Umbilical cord (tissue), 1 donor: ENCODE measurements at regions not wholly inside any gene's neighbourhood (a gene's known extent, or its start where the extent isn't known, plus 50 kb on each side); places are given as distances from the start of the nearest gene placed in this dataset.
"Not testable (repeated sequence)": the region's sequence is repeated elsewhere in the genome, so short reads cannot be mapped to it uniquely, and the experiment has no call there.

Experiments used
- DNase-seq: peaks from one replicate; pipeline ENCODE4 v3.0.0-alpha.2; 2015; ENCODE audit warnings: low spot score

DNA sequence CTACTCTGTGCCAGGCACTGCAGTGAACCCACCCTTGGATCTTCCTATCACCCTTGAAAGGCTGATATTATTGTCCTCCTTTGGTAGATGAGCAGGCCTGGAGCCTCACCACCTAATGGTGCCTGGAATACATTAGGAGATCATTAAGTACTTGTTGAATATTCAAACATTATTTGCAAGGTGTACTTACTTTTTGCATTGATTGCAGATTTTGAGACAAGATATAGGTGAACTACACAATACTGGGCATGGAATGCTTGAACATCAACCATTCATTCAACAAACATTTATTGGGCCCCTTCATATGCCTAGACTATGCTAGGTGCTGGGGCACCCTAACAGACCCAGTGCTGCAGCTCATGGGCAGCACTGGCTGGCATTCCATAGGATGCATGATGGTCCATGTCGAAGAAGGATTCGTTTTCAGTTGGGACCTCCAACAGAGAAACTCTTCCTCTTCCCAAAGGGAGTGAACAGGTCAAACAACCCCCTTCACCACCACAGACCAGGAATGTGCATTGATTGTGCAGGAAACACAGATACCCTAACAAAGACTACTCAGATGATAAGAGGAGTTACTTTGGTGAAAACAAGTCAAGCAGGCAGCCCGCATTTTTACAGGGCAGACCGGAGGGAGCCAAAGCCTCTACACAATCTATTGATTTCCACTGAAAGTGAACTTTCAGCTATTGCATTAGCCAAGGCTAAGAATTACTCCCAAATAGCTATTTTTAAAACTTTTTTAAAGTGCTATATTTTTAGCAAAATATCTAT is 149.6 kb upstream of the SH3BP4 start:
- DNase-seq, result no peak

GRCh38 chr2:234797566-234798250 is 154.1 kb upstream of the SH3BP4 start:
- DNase-seq, result no peak

DNA sequence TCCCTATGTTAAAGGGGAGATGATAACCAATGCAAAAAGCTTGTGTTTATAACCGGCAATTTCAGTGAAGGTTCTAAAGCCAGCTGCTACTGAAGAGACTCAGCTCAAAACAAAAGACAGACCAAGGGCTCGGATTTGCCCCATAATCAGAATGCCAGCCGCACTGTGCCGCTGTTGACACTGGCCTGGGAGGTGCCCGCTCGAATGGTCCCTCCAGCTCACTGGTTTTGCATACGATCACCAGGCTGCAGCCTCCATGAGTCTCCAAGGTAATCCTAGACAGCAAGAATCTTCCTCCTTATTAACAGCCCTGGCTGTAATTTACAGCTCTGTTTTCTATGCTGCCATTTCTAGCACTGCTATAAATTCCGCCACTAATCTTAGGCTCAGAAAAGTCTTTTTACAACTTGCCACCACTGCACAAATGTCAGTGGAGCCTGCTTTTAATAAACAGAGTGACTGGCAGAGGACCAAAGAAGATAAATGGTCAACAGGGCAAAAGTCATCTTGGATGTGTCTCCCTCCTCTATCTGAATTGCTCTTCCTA is 155.7 kb upstream of the SH3BP4 start:
- peak; percentile 80 for DNase-seq

- DNase-seq, result peak; percentile 33
Measured at GRCh38 chr2:234795272-234795920, 156.4 kb upstream of the SH3BP4 start.

DNA sequence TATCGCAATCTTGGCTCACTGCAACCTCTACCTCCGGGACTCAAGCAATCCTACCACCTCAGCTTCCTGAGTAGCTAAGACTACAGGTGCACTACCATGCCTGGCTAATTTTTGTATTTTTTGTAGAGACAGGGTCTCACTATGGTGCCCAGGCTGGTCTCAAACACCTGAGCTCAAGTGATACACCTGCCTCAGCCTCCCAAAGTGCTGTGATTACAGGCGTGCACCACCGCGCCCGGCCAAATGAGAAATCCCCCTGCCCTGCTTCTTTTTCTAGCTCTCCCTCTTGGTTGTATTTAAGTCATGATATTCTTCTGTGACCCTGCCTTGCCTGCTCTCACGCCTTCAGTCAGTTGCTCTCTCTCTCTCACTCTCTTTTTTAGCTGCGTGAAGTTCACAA is 157.0 kb upstream of the SH3BP4 start:
- no peak for DNase-seq

DNA sequence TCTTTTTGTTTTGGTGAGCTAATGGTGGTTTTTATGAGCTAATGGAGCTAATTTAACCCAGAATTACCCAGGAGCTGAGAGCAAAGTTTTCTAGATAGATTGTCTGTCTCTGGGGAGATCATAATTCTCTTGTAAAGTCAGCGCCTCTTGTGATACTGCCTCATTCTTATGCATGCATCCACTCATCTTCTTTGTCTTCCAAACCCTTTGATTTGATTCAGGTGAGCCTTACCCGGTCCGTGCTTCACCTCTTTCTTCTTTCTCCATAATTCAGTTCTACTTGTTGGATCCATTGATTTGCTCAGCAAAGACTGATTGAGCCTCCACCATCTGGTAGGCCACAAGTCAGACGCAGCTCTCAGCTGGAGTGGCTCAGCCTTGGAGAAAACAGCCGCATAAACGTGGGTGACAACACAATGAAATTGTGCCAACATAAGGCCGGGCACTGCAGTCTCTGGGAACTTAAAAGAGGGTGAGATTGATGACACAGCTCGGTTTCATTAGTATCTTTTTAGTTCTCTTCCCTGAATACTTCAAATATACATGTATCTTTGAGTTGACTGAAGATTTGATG is 158.5 kb upstream of the SH3BP4 start:
- no peak for DNase-seq

GRCh38 chr2:234792621-234793022 is 159.2 kb upstream of the SH3BP4 start:
- DNase-seq, result no peak

DNA sequence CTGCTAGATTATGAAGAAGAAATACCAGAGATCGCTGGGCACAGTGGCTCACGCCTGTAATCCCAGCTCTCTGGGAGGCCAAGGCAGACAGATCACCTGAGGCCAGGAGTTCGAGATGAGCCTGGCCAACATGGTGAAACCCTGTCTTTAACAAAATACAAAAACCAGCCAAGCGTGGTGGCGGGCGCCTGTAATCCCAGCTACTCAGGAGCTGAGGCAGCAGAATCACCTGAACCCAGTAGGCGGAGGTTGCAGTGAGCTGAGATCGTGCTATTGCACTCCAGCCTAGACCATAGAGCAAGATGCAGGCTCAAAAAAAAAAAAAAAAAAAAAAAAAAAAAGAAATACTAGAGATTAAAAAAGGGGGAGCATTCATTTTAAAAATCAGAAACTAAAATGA is 159.7 kb upstream of the SH3BP4 start:
- DNase-seq, result not testable (repeated sequence)

GRCh38 chr2:234790380-234790779 is 161.4 kb upstream of the SH3BP4 start:
- peak; percentile 7 for DNase-seq

- no peak for DNase-seq
Measured at GRCh38 chr2:234789556-234790325, 162.1 kb upstream of the SH3BP4 start.

GRCh38 chr2:234788841-234789240 is 163.0 kb upstream of the SH3BP4 start:
- no peak for DNase-seq

DNA sequence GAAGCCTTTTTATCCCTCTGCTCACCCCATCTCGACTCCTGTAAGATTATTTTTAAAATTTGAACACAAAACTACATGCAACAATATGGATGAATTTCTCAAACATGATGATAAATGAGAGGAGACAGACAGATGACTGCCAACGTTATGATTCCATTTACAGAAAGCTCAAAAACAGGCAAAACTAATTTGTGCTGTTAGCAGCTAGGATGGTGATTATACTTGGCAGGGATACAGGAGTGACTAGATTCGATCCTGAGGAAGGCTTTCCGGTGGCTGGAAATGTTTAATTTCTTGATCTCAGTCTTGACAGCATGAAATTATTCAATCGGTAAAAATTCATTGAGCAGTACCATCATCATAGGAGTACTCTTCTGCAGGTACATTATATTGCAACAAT is 163.4 kb upstream of the SH3BP4 start:
- no peak for DNase-seq

GRCh38 chr2:234787114-234787513 is 164.7 kb upstream of the SH3BP4 start:
- no peak for DNase-seq

- no peak for DNase-seq
Measured at GRCh38 chr2:234773764-234774409, 177.9 kb upstream of the SH3BP4 start.

GRCh38 chr2:234773129-234773528 is 178.7 kb upstream of the SH3BP4 start:
- DNase-seq, result no peak

DNA sequence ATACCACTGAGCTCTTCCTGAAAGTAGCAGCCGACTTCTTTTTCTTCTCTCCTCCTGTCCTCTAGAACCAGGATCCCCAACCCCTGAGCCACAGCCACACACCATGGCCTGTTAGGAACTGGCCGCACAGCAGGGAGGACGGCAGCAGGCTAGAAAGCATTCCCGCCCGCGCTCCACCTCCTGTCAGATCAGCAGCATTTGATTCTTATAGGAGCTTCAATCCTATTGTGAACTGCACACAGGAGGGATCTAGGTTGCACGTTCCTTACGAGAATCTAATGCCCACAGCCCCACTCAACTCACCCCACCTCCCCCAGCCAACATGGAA is 179.1 kb upstream of the SH3BP4 start:
- no peak for DNase-seq

GRCh38 chr2:234771980-234772732 is 179.7 kb upstream of the SH3BP4 start:
- peak; percentile 13 for DNase-seq

DNA sequence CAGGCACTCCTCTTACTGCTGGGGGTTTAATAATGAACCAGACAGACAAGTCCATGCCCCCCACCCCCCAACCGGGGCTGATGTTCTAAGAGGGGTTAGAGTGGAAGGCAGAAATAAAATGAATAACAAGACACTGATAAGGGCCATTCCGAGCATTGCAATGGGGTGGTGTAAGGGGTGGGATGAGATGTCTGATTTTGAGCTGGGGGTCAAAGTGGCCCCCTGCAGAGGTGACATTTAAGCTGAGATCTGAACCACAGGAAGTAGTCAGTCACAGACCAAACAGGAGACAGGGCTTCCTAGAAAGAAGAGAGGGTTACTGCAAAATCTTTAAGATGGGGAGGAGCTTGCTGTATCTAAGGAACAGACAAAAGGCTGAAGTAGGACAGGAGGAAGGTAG is 180.6 kb upstream of the SH3BP4 start:
- DNase-seq, result no peak

DNA sequence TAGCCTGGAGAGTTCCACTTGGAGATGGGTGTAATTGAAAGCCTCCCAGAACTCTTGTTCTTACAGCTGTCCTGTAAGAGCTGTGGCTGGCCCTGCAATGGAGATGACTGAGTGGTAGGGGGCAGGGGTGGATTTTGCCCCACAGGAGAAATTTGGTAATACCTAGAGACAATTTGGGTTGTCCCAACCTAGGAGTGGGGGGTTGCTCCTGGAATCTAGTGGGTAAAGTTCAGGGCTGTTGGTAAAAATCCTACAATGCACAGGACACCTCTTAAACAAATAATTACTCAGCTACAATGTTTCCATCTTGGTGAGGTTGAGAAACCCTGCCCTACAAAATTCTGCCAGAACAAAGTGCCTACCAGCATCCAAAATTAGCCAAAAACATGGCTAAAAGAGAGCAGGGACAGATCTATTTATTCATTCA is 181.1 kb upstream of the SH3BP4 start:
- no peak for DNase-seq

DNA sequence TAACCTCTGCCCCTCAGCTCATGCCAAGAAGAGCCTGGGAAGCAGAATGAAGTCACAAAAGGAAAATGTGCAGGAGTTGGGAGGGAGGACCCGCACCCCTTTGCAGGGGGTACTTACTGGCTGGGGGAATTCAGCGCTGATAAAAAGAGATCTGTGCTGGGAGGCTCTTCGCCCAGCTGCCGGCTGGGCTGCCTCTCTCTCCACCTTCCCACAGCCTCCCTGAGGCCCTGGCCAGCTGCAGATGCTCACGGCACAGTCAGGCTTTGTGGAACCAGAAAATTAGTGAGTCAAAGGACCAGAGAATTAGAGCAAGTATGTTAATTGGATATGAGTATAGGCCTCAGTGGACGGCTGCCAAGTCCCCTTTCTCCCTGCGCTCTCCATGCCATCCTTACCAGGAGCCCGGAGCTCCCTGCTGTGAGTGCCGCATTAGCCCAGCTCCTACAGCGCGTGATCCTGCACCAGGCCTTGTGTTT is 181.7 kb upstream of the SH3BP4 start:
- peak; percentile 69 for DNase-seq
